GM20431 (cell line): ENCODE measurements at regions not wholly inside any gene's neighbourhood (a gene's known extent, or its start where the extent isn't known, plus 50 kb on each side); places are given as distances from the start of the nearest gene placed in this dataset.

Experiments used
- in situ Hi-C: fragments of 300-500 bp; cut with MseI, MboI; formaldehyde crosslinking; loops from one replicate; pipeline ENCODE4 v1.15.0; 2020; ENCODE audit warnings: low sequenced_read_pairs; ENCODE audit not compliant: unreplicated experiment

- in situ Hi-C loops: loop anchor here (25.0 kb wide), 1 partner anchor 519 kb away; the partner anchor contains the start of gene GEMIN8
Measured at GRCh38 chrX:13518126-13518525, 51.3 kb upstream of the EGFL6 start.

GRCh38 chrX:13515211-13515930 is 54.0 kb upstream of the EGFL6 start:
- in situ Hi-C loops: loop anchor here (25.0 kb wide), 1 partner anchor 522 kb away; the partner anchor contains the start of gene GEMIN8

GRCh38 chrX:13511944-13512330 is 57.5 kb upstream of the EGFL6 start:
- in situ Hi-C loops: loop anchor here (25.0 kb wide), 1 partner anchor 525 kb away; the partner anchor contains the start of gene GEMIN8

- in situ Hi-C loops: loop anchor here (25.0 kb wide), 1 partner anchor 526 kb away; the partner anchor contains the start of gene GEMIN8
Measured at GRCh38 chrX:13511241-13511943, 58.0 kb upstream of the EGFL6 start.

- in situ Hi-C loops: loop anchor here (10.0 to 25.0 kb wide), 2 partner anchors 137 to 529 kb away; partner anchors contain the start of gene GEMIN8
Measured at GRCh38 chrX:13507893-13508292, 61.5 kb upstream of the EGFL6 start.

GRCh38 chrX:13506574-13506973 is 62.8 kb upstream of the EGFL6 start:
- in situ Hi-C loops: loop anchor here (10.0 to 25.0 kb wide), 2 partner anchors 138 to 531 kb away; partner anchors contain the start of gene GEMIN8

- in situ Hi-C loops: loop anchor here (10.0 to 25.0 kb wide), 2 partner anchors 142 to 535 kb away; partner anchors contain the start of gene GEMIN8
Measured at GRCh38 chrX:13502590-13502989, 66.8 kb upstream of the EGFL6 start.

- in situ Hi-C loops: loop anchor here (10.0 to 25.0 kb wide), 5 partner anchors 145 to 562 kb away; partner anchors contain the start of gene GEMIN8
Measured at GRCh38 chrX:13499736-13500135, 69.7 kb upstream of the EGFL6 start.

GRCh38 chrX:13498238-13498637 is 71.2 kb upstream of the EGFL6 start:
- in situ Hi-C loops: loop anchor here (25.0 kb wide), 3 partner anchors 236 to 561 kb away; no protein-coding TSS in a partner anchor

- in situ Hi-C loops: loop anchor here (25.0 kb wide), 3 partner anchors 233 to 558 kb away; no protein-coding TSS in a partner anchor
Measured at GRCh38 chrX:13495232-13495631, 74.2 kb upstream of the EGFL6 start.

GRCh38 chrX:13494562-13494961 is 74.8 kb upstream of the EGFL6 start:
- in situ Hi-C loops: loop anchor here (25.0 kb wide), 3 partner anchors 232 to 557 kb away; no protein-coding TSS in a partner anchor

- in situ Hi-C loops: loop anchor here (25.0 kb wide), 3 partner anchors 231 to 556 kb away; no protein-coding TSS in a partner anchor
Measured at GRCh38 chrX:13493659-13494058, 75.7 kb upstream of the EGFL6 start.

GRCh38 chrX:13492286-13492685 is 77.1 kb upstream of the EGFL6 start:
- in situ Hi-C loops: loop anchor here (25.0 kb wide), 3 partner anchors 230 to 555 kb away; no protein-coding TSS in a partner anchor

GRCh38 chrX:13491061-13491460 is 78.3 kb upstream of the EGFL6 start:
- in situ Hi-C loops: loop anchor here (25.0 kb wide), 3 partner anchors 229 to 554 kb away; no protein-coding TSS in a partner anchor

GRCh38 chrX:13489454-13489853 is 79.9 kb upstream of the EGFL6 start:
- in situ Hi-C loops: loop anchor here (25.0 kb wide), 3 partner anchors 227 to 552 kb away; no protein-coding TSS in a partner anchor

- in situ Hi-C loops: loop anchor here (25.0 kb wide), 3 partner anchors 226 to 551 kb away; no protein-coding TSS in a partner anchor
Measured at GRCh38 chrX:13487731-13488505, 81.5 kb upstream of the EGFL6 start.

GRCh38 chrX:13485167-13485566 is 84.2 kb upstream of the EGFL6 start:
- in situ Hi-C loops: loop anchor here (25.0 kb wide), 3 partner anchors 223 to 548 kb away; no protein-coding TSS in a partner anchor

GRCh38 chrX:13483773-13484172 is 85.6 kb upstream of the EGFL6 start:
- in situ Hi-C loops: loop anchor here (25.0 kb wide), 3 partner anchors 221 to 546 kb away; no protein-coding TSS in a partner anchor
